Esophagus muscularis mucosa (tissue), 4 donors: ENCODE measurements at regions not wholly inside any gene's neighbourhood (a gene's known extent, or its start where the extent isn't known, plus 50 kb on each side); places are given as distances from the start of the nearest gene placed in this dataset.
A peak's percentile ranks its signal among the peaks of the same experiment; 100 is the strongest.

Source experiments
- DNase-seq: peaks from one replicate; pipeline ENCODE4 v3.0.0-alpha.2; 2017; ENCODE audit errors: extremely low spot score
- H3K27ac ChIP-seq, 4 donors: fragments of 200-600 bp; sonication (generic); replicated peaks in 1 of 4; 1 replicate in 3 of 4; 2 replicates in 1 of 4; pipeline ENCODE4 v1.5.1; 2016 to 2019; ENCODE audit warnings: mild to moderate bottlenecking in 1 of 4
- H3K27me3 ChIP-seq, 4 donors: fragments of 200-600 bp; sonication (generic); one replicate each; pipeline versions ENCODE4 v1.5.1 to v1.6.0; 2016 to 2019
- H3K36me3 ChIP-seq, 4 donors: fragments of 200-600 bp; sonication (generic); one replicate each; pipeline ENCODE4 v1.5.1; 2016 to 2019
- H3K4me1 ChIP-seq, 4 donors: fragments of 200-600 bp; sonication (generic); one replicate each; pipeline ENCODE4 v1.5.1; 2016 to 2019
- H3K4me3 ChIP-seq, 4 donors: fragments of 200-600 bp; sonication (generic); 1 replicate in 2 of 4; 2 replicates in 2 of 4; pipeline ENCODE4 v1.5.1; 2016 to 2019; ENCODE audit warnings: mild to moderate bottlenecking in 4 of 4, moderate library complexity in 1 of 4
- H3K9me3 ChIP-seq, 4 donors: fragments of 200-600 bp; sonication (generic); 1 replicate in 3 of 4; 2 replicates in 1 of 4; pipeline ENCODE4 v1.5.1; 2016 to 2019
- EP300 ChIP-seq: sonication (generic); formaldehyde crosslinking; IDR thresholded peaks from one replicate; pipeline ENCODE4 v1.6.1; 2017; ENCODE audit warnings: antibody characterized with exemption
- POLR2A ChIP-seq: fragments of 450-650 bp; IDR thresholded peaks from one replicate; pipeline ENCODE4 v1.6.1; 2017; ENCODE audit warnings: antibody characterized with exemption, moderate library complexity, mild to moderate bottlenecking, low read depth
- POLR2AphosphoS5 ChIP-seq, 2 donors: sonication (generic); formaldehyde crosslinking; IDR thresholded peaks; one replicate each; pipeline ENCODE4 v1.6.1; 2017; ENCODE audit warnings: antibody characterized with exemption in 2 of 2
- WGBS: methylation state at CpG from one replicate; pipeline ENCODE4 v1.1.5; 2018; 5-methylcytosine and 5-hydroxymethylcytosine counted together
- intact Hi-C: fragments of 100-400 bp; cut with DNase I; formaldehyde crosslinking; loops from one replicate; pipeline ENCODE4 v1.15.1; 2023
- TF ChIP-seq, protein P1 (sequence below), 3 experiments: fragments of 200-600 bp in 2 of 3; fragments of 450-650 bp in 1 of 3; sonication (generic) in 2 of 3; IDR thresholded peaks; one replicate each; pipeline ENCODE4 v1.5.1; 2017 to 2019; ENCODE audit warnings: antibody characterized with exemption in 3 of 3, mild to moderate bottlenecking in 2 of 3, moderate library complexity in 1 of 3

DNA sequence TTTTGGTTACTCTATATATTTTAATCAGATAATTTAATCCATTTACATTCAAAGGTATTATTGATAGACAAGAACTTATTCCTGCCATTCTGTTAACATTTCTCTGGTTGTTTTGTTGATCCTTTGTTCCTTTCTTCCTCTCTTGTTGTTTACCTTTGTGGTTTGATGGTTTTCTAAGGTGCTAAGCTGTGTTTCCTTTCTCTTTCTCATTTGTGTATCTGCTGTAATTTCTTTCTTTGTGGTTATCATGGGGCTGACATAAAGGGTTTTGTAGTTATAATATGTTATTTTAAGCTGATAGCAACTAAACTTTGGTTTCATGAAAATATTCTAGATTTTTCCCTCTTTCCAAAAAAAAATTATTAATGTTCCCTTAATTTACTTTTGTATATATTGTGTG, 179.2 kb downstream of the NDUFA10 start:
- TF ChIP-seq, protein P1, sequence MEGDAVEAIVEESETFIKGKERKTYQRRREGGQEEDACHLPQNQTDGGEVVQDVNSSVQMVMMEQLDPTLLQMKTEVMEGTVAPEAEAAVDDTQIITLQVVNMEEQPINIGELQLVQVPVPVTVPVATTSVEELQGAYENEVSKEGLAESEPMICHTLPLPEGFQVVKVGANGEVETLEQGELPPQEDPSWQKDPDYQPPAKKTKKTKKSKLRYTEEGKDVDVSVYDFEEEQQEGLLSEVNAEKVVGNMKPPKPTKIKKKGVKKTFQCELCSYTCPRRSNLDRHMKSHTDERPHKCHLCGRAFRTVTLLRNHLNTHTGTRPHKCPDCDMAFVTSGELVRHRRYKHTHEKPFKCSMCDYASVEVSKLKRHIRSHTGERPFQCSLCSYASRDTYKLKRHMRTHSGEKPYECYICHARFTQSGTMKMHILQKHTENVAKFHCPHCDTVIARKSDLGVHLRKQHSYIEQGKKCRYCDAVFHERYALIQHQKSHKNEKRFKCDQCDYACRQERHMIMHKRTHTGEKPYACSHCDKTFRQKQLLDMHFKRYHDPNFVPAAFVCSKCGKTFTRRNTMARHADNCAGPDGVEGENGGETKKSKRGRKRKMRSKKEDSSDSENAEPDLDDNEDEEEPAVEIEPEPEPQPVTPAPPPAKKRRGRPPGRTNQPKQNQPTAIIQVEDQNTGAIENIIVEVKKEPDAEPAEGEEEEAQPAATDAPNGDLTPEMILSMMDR (IDR thresholded peaks at IDR 0.05): no peak
- TF ChIP-seq POLR2AphosphoS5 (IDR thresholded peaks at IDR 0.05) (no peak), EP300 (no peak), POLR2A (no peak)
- H3K4me1 ChIP-seq: no peaks in the 10 kb centered on the region
- H3K27me3 ChIP-seq: no peaks in the 10 kb centered on the region
- no peak for DNase-seq
- H3K27ac ChIP-seq: no peak overlapping the region
- no peak overlapping the region for H3K4me3 ChIP-seq
- no peaks in the 10 kb centered on the region for H3K36me3 ChIP-seq
- H3K9me3 ChIP-seq: peaks cover 0 to 14% (median 11%) of the 10 kb centered on the region in 4 donors
- intact Hi-C loops: no loop called here

DNA sequence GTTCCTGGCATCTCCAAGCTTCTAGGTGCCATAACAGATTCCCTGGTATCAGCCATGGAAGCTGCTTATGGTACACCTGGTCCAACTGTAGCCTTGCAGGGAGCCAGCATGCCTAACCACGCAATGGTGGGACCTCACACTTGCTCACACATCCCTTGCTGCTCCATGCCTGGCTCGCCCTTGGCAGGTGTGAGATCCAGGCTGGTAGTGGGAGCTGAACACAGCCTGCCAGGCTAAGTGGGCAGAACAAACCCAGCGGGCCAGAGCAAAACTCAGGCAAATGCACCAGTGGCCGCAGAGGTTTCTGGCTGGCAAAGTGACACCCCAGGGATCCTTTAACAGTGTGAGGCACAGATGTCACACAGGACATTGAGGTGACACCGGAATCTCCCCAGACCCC, 185.8 kb downstream of the NDUFA10 start:
- TF ChIP-seq EP300: no peak
- TF ChIP-seq POLR2AphosphoS5 (IDR thresholded peaks at IDR 0.05): no peak
- TF ChIP-seq, protein P1 (IDR thresholded peaks at IDR 0.05): no peak
- no peak for TF ChIP-seq POLR2A
- Histone ChIP-seq H3K36me3 (no peaks in the 10 kb centered on the region), H3K27me3 (no peaks in the 10 kb centered on the region), H3K4me1 (no peaks in the 10 kb centered on the region), H3K27ac (no peak overlapping the region), H3K4me3 (no peak overlapping the region), H3K9me3 (peaks cover 0 to 5% (median 0%) of the 10 kb centered on the region in 4 donors)
- 94% methylated on average over 2 of the region's 5 CpGs for WGBS
- intact Hi-C loops: no loop called here
- no peak for DNase-seq

DNA sequence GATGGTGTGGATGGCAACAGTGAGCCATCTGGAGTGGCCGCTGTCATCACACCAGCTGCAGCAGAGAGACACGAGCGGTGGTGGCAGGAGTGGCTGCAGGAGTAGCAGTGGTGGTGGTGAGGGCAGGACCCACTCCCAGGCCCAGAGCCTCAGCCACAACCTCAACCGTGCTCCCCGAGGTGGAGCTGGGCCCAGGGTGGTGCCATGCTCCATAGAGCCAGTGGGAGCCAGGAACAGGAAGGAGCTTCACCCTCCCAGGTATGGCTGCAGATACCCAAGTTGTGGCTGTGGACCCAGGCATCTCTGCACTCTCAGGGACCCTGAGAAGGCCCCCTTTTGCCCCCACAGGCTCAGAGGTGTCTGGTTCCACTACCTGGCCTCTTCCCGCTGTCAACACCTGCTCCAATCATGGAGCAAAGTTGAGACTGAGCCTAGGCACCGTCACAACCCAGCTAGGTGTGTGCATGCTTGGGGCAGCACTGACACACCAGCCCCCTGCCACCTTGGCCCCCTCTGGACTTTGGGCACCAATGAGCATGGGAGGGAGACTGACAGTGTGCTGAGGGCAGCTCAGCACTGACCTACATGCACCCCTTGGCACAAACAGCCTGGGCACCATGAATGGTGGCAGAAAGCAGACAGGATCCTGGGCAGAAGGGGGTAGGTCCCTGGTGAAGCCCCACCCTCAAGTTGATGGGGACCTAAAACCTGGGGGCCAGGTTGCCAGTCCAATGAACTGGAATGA, 188.9 kb downstream of the NDUFA10 start:
- DNase-seq: no peak
- Histone ChIP-seq H3K4me3 (no peak overlapping the region), H3K27ac (no peak overlapping the region), H3K9me3 (peaks cover 0 to 5% (median 0%) of the 10 kb centered on the region in 4 donors), H3K27me3 (no peaks in the 10 kb centered on the region), H3K4me1 (peaks cover 0 to 8% (median 4%) of the 10 kb centered on the region in 4 donors), H3K36me3 (no peaks in the 10 kb centered on the region)
- TF ChIP-seq POLR2A: no peak
- TF ChIP-seq, protein P1 (IDR thresholded peaks at IDR 0.05): no peak
- no peak for TF ChIP-seq POLR2AphosphoS5 (IDR thresholded peaks at IDR 0.05)
- no peak for TF ChIP-seq EP300
- 90% methylated on average over 7 of the region's 7 CpGs for WGBS
- intact Hi-C loops: no loop called here

DNA sequence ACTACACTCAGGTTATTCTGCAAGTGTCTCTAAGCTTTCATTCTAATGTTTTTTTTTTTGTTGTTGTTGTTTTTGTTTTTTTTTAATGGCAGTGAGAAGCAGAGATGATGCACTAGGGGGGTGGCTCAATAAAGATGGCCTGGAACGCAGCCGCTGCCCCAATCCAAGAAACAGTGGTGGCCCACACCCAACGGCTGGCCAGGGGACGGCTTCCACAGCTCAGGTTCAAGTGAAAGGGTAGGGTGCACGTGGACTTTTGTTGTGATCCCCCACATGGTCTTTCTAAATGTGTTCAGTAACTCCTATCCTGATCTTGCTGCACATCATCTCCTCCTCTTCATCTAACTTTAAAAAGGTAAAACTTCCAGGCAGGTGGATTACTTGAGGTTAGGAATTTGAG, 190.1 kb downstream of the NDUFA10 start:
- TF ChIP-seq, protein P1 (IDR thresholded peaks at IDR 0.05): no peak
- TF ChIP-seq POLR2AphosphoS5 (IDR thresholded peaks at IDR 0.05) (no peak), POLR2A (no peak), EP300 (no peak)
- Histone ChIP-seq H3K27ac (no peak overlapping the region), H3K4me1 (peaks cover 4 to 19% (median 15%) of the 10 kb centered on the region in 4 donors), H3K36me3 (no peaks in the 10 kb centered on the region), H3K9me3 (peaks cover 0 to 5% (median 0%) of the 10 kb centered on the region in 4 donors), H3K4me3 (no peak overlapping the region), H3K27me3 (no peaks in the 10 kb centered on the region)
- intact Hi-C loops: no loop called here
- DNase-seq: peak; percentile 70
- 94% methylated on average over 5 of the region's 5 CpGs for WGBS
